GM23338 (cell line): ENCODE measurements at regions not wholly inside any gene's neighbourhood (a gene's known extent, or its start where the extent isn't known, plus 50 kb on each side); places are given as distances from the start of the nearest gene placed in this dataset.

Experiments
- CREB1 ChIP-seq: fragments of 250-450 bp; sonication (Bioruptor Pico); IDR thresholded peaks from 2 replicates; pipeline ENCODE4 v1.5.0; 2020; ENCODE audit warnings: low read depth, mild to moderate bottlenecking, moderate library complexity
- EZH2 ChIP-seq: fragments of 200-600 bp; sonication (generic); IDR thresholded peaks from one replicate; pipeline ENCODE4 v1.8.0; 2017; ENCODE audit warnings: antibody characterized with exemption, mild to moderate bottlenecking, low read depth; ENCODE audit not compliant: unreplicated experiment
- EZH2phosphoT487 ChIP-seq: fragments of 200-600 bp; sonication (generic); IDR thresholded peaks from one replicate; pipeline ENCODE4 v1.8.1; 2018; ENCODE audit warnings: antibody characterized with exemption; ENCODE audit not compliant: unreplicated experiment
- JUNB ChIP-seq: IDR thresholded peaks from one replicate; pipeline ENCODE4 v1.6.1; 2016; ENCODE audit warnings: antibody characterized with exemption; ENCODE audit not compliant: unreplicated experiment
- POLR2AphosphoS5 ChIP-seq: IDR thresholded peaks from 2 replicates; pipeline ENCODE4 v1.6.1; 2016; ENCODE audit warnings: antibody characterized with exemption, low read depth
- REST ChIP-seq: IDR thresholded peaks from one replicate; pipeline ENCODE4 v1.6.1; 2018; ENCODE audit warnings: antibody characterized with exemption; ENCODE audit not compliant: unreplicated experiment
- STAT1 ChIP-seq: IDR thresholded peaks from one replicate; pipeline ENCODE4 v1.6.1; 2016; ENCODE audit warnings: antibody characterized with exemption; ENCODE audit not compliant: unreplicated experiment
- ZNF331 ChIP-seq: fragments of 250-450 bp; sonication (Bioruptor Pico); IDR thresholded peaks from 2 replicates; pipeline ENCODE4 v1.5.0; 2020; ENCODE audit warnings: low read depth, mild to moderate bottlenecking, moderate library complexity
- TF ChIP-seq, protein P1 (sequence below), 2 experiments: fragments of 200-600 bp in 1 of 2; sonication (generic) in 1 of 2; conservative IDR thresholded peaks; 2 replicates each; pipeline versions ENCODE4 v1.5.1 to v1.6.1; 2016 to 2017; ENCODE audit warnings: antibody characterized with exemption in 2 of 2, low read depth in 2 of 2, mild to moderate bottlenecking in 2 of 2, moderate library complexity in 1 of 2
- TF ChIP-seq, protein P2 (sequence below): fragments of 250-450 bp; sonication (Bioruptor Pico); IDR thresholded peaks from 2 replicates; pipeline ENCODE4 v1.5.0; 2020; ENCODE audit warnings: mild to moderate bottlenecking, moderate library complexity
- TF ChIP-seq, protein P3 (sequence below): IDR thresholded peaks from 2 replicates; pipeline ENCODE4 v1.6.1; 2016; ENCODE audit warnings: antibody characterized with exemption

GRCh38 chr10:9243941-9244411, 1189.5 kb downstream of the GATA3 start:
- TF ChIP-seq, protein P1, sequence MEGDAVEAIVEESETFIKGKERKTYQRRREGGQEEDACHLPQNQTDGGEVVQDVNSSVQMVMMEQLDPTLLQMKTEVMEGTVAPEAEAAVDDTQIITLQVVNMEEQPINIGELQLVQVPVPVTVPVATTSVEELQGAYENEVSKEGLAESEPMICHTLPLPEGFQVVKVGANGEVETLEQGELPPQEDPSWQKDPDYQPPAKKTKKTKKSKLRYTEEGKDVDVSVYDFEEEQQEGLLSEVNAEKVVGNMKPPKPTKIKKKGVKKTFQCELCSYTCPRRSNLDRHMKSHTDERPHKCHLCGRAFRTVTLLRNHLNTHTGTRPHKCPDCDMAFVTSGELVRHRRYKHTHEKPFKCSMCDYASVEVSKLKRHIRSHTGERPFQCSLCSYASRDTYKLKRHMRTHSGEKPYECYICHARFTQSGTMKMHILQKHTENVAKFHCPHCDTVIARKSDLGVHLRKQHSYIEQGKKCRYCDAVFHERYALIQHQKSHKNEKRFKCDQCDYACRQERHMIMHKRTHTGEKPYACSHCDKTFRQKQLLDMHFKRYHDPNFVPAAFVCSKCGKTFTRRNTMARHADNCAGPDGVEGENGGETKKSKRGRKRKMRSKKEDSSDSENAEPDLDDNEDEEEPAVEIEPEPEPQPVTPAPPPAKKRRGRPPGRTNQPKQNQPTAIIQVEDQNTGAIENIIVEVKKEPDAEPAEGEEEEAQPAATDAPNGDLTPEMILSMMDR (conservative IDR thresholded peaks at IDR 0.05; ENCODE audit: low read depth in 2 of 2), result no peak
- TF ChIP-seq POLR2AphosphoS5, result no peak
- TF ChIP-seq EZH2, result no peak
- no peak for TF ChIP-seq EZH2phosphoT487
- TF ChIP-seq CREB1 (CRISPR knock-in tag), result no peak
- no peak for TF ChIP-seq REST
- TF ChIP-seq, protein P2, sequence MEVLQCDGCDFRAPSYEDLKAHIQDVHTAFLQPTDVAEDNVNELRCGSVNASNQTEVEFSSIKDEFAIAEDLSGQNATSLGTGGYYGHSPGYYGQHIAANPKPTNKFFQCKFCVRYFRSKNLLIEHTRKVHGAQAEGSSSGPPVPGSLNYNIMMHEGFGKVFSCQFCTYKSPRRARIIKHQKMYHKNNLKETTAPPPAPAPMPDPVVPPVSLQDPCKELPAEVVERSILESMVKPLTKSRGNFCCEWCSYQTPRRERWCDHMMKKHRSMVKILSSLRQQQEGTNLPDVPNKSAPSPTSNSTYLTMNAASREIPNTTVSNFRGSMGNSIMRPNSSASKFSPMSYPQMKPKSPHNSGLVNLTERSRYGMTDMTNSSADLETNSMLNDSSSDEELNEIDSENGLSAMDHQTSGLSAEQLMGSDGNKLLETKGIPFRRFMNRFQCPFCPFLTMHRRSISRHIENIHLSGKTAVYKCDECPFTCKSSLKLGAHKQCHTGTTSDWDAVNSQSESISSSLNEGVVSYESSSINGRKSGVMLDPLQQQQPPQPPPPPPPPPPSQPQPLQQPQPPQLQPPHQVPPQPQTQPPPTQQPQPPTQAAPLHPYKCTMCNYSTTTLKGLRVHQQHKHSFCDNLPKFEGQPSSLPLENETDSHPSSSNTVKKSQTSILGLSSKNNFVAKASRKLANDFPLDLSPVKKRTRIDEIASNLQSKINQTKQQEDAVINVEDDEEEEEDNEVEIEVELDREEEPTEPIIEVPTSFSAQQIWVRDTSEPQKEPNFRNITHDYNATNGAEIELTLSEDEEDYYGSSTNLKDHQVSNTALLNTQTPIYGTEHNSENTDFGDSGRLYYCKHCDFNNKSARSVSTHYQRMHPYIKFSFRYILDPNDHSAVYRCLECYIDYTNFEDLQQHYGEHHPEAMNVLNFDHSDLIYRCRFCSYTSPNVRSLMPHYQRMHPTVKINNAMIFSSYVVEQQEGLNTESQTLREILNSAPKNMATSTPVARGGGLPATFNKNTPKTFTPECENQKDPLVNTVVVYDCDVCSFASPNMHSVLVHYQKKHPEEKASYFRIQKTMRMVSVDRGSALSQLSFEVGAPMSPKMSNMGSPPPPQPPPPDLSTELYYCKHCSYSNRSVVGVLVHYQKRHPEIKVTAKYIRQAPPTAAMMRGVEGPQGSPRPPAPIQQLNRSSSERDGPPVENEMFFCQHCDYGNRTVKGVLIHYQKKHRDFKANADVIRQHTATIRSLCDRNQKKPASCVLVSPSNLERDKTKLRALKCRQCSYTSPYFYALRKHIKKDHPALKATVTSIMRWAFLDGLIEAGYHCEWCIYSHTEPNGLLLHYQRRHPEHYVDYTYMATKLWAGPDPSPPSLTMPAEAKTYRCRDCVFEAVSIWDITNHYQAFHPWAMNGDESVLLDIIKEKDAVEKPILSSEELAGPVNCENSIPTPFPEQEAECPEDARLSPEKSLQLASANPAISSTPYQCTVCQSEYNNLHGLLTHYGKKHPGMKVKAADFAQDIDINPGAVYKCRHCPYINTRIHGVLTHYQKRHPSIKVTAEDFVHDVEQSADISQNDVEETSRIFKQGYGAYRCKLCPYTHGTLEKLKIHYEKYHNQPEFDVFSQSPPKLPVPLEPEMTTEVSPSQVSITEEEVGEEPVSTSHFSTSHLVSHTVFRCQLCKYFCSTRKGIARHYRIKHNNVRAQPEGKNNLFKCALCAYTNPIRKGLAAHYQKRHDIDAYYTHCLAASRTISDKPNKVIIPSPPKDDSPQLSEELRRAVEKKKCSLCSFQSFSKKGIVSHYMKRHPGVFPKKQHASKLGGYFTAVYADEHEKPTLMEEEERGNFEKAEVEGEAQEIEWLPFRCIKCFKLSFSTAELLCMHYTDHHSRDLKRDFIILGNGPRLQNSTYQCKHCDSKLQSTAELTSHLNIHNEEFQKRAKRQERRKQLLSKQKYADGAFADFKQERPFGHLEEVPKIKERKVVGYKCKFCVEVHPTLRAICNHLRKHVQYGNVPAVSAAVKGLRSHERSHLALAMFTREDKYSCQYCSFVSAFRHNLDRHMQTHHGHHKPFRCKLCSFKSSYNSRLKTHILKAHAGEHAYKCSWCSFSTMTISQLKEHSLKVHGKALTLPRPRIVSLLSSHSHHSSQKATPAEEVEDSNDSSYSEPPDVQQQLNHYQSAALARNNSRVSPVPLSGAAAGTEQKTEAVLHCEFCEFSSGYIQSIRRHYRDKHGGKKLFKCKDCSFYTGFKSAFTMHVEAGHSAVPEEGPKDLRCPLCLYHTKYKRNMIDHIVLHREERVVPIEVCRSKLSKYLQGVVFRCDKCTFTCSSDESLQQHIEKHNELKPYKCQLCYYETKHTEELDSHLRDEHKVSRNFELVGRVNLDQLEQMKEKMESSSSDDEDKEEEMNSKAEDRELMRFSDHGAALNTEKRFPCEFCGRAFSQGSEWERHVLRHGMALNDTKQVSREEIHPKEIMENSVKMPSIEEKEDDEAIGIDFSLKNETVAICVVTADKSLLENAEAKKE, result no peak
- TF ChIP-seq JUNB, result no peak
- no peak for TF ChIP-seq STAT1
- TF ChIP-seq, protein P3, sequence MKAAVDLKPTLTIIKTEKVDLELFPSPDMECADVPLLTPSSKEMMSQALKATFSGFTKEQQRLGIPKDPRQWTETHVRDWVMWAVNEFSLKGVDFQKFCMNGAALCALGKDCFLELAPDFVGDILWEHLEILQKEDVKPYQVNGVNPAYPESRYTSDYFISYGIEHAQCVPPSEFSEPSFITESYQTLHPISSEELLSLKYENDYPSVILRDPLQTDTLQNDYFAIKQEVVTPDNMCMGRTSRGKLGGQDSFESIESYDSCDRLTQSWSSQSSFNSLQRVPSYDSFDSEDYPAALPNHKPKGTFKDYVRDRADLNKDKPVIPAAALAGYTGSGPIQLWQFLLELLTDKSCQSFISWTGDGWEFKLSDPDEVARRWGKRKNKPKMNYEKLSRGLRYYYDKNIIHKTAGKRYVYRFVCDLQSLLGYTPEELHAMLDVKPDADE, result no peak
- TF ChIP-seq ZNF331 (CRISPR knock-in tag), result no peak
